ENCODE measurements at regions not wholly inside any gene's neighbourhood (a gene's known extent, or its start where the extent isn't known, plus 50 kb on each side); places are given as distances from the start of the nearest gene placed in this dataset.

DNA sequence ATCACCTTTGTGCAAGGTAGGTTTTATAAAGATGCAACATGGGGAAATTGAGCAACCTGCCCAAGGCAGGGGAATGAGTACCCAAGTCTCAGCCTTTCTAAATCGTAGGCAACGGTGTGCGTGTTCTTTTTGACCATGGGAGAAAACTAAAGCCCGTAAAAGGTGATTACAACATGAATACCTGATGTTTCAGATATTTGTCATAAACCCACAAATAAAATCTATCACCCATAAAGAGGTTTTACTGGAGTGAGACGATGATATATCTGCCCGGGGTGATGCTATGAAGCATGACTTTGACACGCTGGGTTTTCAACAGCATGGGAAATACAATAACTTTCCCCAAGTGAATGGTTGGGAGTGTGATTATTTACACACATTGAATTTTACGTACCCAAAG is 406.3 kb upstream of the KLF6 start:
- H3K4me1 ChIP-seq, result peaks cover 0 to 6% (median 5%) of the 10 kb centered on the region in 9 donors
- ATAC-seq, result no peak
- TF ChIP-seq, protein P1, sequence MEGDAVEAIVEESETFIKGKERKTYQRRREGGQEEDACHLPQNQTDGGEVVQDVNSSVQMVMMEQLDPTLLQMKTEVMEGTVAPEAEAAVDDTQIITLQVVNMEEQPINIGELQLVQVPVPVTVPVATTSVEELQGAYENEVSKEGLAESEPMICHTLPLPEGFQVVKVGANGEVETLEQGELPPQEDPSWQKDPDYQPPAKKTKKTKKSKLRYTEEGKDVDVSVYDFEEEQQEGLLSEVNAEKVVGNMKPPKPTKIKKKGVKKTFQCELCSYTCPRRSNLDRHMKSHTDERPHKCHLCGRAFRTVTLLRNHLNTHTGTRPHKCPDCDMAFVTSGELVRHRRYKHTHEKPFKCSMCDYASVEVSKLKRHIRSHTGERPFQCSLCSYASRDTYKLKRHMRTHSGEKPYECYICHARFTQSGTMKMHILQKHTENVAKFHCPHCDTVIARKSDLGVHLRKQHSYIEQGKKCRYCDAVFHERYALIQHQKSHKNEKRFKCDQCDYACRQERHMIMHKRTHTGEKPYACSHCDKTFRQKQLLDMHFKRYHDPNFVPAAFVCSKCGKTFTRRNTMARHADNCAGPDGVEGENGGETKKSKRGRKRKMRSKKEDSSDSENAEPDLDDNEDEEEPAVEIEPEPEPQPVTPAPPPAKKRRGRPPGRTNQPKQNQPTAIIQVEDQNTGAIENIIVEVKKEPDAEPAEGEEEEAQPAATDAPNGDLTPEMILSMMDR (IDR thresholded peaks at IDR 0.05), result no peak
- no peak for DNase-seq
- H3K27me3 ChIP-seq, result no peaks in the 10 kb centered on the region
- intact Hi-C loops (cut with DNase I), result no loop called here
- H3K4me3 ChIP-seq, result no peak overlapping the region
- H3K27ac ChIP-seq, result no peak overlapping the region
- no peaks in the 10 kb centered on the region for H3K9me3 ChIP-seq
- no peaks in the 10 kb centered on the region for H3K36me3 ChIP-seq
- 94 to 97% methylated on average over 8 of the region's 8 CpGs for WGBS, 2 donors

DNA sequence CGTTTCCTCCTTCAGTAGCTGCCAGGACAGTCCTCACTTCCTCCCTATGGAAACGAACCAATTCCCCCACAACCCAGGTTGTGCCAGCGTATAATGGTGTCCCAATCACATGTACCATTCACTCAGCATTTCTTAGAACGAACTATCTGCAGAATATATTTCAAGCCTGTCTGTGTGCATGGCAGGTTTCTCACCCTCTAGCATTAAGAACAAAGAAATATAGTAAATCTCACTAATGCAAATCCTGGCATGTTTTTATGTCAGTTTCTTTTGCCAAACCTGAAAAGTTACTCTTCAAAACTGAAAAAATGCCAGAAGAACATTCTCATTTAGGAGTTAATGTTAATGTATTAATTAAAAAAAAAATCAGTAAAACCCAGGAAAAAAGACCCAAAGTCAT is 405.9 kb upstream of the KLF6 start:
- ATAC-seq (no peak), DNase-seq (no peak)
- no peak overlapping the region for H3K4me3 ChIP-seq
- H3K27me3 ChIP-seq, result no peaks in the 10 kb centered on the region
- no peaks in the 10 kb centered on the region for H3K36me3 ChIP-seq
- H3K4me1 ChIP-seq, result peaks cover 0 to 2% (median 0%) of the 10 kb centered on the region in 9 donors
- H3K27ac ChIP-seq, result no peak overlapping the region
- TF ChIP-seq, protein P1 (IDR thresholded peaks at IDR 0.05), result no peak
- no peaks in the 10 kb centered on the region for H3K9me3 ChIP-seq
- 84 to 89% methylated on average over 4 of the region's 4 CpGs for WGBS, 2 donors
- intact Hi-C loops (cut with DNase I), result no loop called here

DNA sequence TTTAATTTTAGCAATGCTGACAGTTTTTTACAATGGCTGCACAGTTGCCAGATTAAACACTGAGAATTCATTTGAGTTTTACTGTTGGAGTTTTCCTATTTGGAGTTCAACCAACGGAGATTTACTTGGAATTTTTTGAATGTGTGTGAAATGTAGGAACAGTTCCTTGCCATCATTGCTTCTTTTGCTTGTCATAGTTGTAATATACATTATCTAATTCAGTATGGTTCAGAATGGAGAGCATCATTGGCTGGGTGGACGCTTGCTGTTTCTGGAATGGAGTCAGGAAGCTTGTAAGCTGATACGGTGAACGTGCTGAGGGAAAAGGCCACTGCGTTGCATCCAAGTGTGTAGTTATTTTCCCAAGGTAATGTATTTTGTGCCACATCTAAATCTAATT is 404.3 kb upstream of the KLF6 start:
- Histone ChIP-seq H3K4me1 (no peaks in the 10 kb centered on the region), H3K9me3 (no peaks in the 10 kb centered on the region), H3K27ac (no peak overlapping the region), H3K4me3 (no peak overlapping the region), H3K36me3 (no peaks in the 10 kb centered on the region), H3K27me3 (no peaks in the 10 kb centered on the region)
- TF ChIP-seq, protein P1 (IDR thresholded peaks at IDR 0.05), result no peak
- 81 to 88% methylated on average over 5 of the region's 5 CpGs for WGBS, 2 donors
- no peak for DNase-seq
- intact Hi-C loops (cut with DNase I), result no loop called here
- ATAC-seq, result no peak

DNA sequence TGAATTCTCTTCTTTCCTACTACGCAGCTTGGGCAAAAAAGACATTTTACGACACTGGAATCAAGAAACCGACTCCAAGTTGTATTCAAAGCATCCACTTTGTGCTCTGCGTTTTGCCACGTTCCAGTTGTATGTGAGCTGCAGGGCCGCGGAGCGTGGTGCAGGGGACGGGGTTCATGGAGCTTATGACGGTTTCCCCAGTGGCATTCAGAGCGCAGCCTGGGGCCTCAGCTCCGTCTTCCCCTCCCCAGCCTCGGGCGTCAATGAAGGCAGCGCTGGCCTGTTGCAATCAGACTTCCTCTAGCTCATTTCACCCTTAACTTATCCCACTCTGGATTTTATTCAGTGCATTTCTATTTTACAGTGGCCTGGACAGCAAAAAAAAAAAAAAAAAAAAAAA is 403.4 kb upstream of the KLF6 start:
- Histone ChIP-seq H3K4me3 (no peak overlapping the region), H3K27ac (no peak overlapping the region), H3K36me3 (no peaks in the 10 kb centered on the region), H3K9me3 (no peaks in the 10 kb centered on the region), H3K4me1 (peaks cover 0 to 3% (median 0%) of the 10 kb centered on the region in 9 donors), H3K27me3 (no peaks in the 10 kb centered on the region)
- intact Hi-C loops (cut with DNase I), result no loop called here
- no peak for DNase-seq
- ATAC-seq, result no peak
- WGBS, 2 donors, result 97% methylated on average over 15 of the region's 15 CpGs
- TF ChIP-seq, protein P1 (IDR thresholded peaks at IDR 0.05), result no peak
